Umbilical cord (tissue), 1 donor: ENCODE measurements at regions not wholly inside any gene's neighbourhood (a gene's known extent, or its start where the extent isn't known, plus 50 kb on each side); places are given as distances from the start of the nearest gene placed in this dataset.

Experiments
- DNase-seq: peaks from one replicate; pipeline ENCODE4 v3.0.0-alpha.2; 2015; ENCODE audit warnings: low spot score

- no peak for DNase-seq
These were observed 133.7 kb upstream of the ZMIZ1 start for GRCh38 chr10:78934994-78935602.

GRCh38 chr10:78935697-78936407 lies 132.9 kb upstream of the ZMIZ1 start:
- no peak for DNase-seq

- no peak for DNase-seq
These were observed 132.1 kb upstream of the ZMIZ1 start for GRCh38 chr10:78936412-78937342.

- DNase-seq = no peak
These were observed 131.4 kb upstream of the ZMIZ1 start for GRCh38 chr10:78937393-78937792.

- DNase-seq = peak; percentile 69
These were observed 130.7 kb upstream of the ZMIZ1 start for GRCh38 chr10:78937800-78938694.

- DNase-seq = no peak
These were observed 129.8 kb upstream of the ZMIZ1 start for GRCh38 chr10:78938695-78939672.

GRCh38 chr10:78942091-78942501 lies 126.7 kb upstream of the ZMIZ1 start:
- DNase-seq = no peak

GRCh38 chr10:78944723-78945312 lies 123.9 kb upstream of the ZMIZ1 start:
- DNase-seq = peak; percentile 99

- DNase-seq = no peak
These were observed 122.9 kb upstream of the ZMIZ1 start for GRCh38 chr10:78945838-78946237.

- no peak for DNase-seq
These were observed 121.5 kb upstream of the ZMIZ1 start for GRCh38 chr10:78947226-78947625.

- no peak for DNase-seq
These were observed 121.0 kb upstream of the ZMIZ1 start for GRCh38 chr10:78947733-78948132.

- no peak for DNase-seq
These were observed 120.1 kb upstream of the ZMIZ1 start for GRCh38 chr10:78948621-78949030.

GRCh38 chr10:78950656-78951587 lies 117.8 kb upstream of the ZMIZ1 start:
- no peak for DNase-seq

- no peak for DNase-seq
These were observed 116.7 kb upstream of the ZMIZ1 start for GRCh38 chr10:78952030-78952429.

GRCh38 chr10:78952686-78953085 lies 116.1 kb upstream of the ZMIZ1 start:
- DNase-seq = no peak

GRCh38 chr10:78953113-78953798 lies 115.5 kb upstream of the ZMIZ1 start:
- DNase-seq = no peak

GRCh38 chr10:78953799-78954297 lies 114.9 kb upstream of the ZMIZ1 start:
- no peak for DNase-seq

- no peak for DNase-seq
These were observed 114.1 kb upstream of the ZMIZ1 start for GRCh38 chr10:78954689-78955088.
